ENCODE measurements at regions not wholly inside any gene's neighbourhood (a gene's known extent, or its start where the extent isn't known, plus 50 kb on each side); places are given as distances from the start of the nearest gene placed in this dataset.
A peak's percentile ranks its signal among the peaks of the same experiment; 100 is the strongest.

DNA sequence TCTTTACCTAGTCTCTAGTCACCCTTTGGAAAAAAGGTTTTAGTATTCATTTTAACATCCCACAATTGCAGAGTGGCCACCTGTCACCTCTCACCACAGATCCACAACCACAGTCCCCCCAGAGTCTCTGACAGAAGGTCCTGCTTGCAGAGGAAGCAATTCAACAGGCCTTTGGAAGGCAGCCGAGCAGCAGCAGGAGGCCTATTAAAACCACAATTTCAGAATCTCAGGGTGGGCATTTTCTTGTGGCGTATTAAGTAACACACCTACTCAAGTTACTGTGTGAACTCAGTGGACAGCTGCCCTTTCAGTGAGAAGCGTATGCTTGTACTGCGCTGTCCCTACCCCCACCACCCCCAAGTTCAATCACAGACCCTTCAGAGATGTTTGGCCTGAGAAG lies 234.0 kb upstream of the HMGA2 start:
- in situ Hi-C loops (cut with HindIII; ENCODE audit: low pct_unique_long_range_greater_than_20kb, low sequenced_read_pairs), result no loop called here

DNA sequence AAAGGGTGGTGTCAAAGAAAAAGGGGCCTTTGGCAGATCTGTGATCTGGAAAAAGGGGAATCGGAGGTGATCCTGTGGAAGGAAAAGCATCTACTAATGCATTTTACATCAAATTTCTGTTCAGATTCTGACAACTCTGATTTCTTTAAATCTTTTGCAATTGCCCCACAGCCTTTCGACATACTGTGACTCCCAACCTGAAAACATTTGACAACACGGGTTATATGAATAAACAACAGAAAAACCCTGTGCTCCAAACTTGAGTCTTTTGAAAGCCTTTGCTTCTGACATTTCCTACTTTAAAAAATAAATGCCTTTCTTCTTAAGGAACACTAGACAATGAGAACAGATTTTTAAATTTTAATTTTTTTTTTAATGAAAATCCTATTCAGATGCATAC lies 231.9 kb upstream of the HMGA2 start:
- no peak for DNase-seq (ENCODE audit: low read depth)
- in situ Hi-C loops (cut with HindIII; ENCODE audit: low pct_unique_long_range_greater_than_20kb, low sequenced_read_pairs), result no loop called here

More for the DNA sequence above, 234.0 kb upstream of the HMGA2 start:
- no peak for DNase-seq (ENCODE audit: low read depth)

DNA sequence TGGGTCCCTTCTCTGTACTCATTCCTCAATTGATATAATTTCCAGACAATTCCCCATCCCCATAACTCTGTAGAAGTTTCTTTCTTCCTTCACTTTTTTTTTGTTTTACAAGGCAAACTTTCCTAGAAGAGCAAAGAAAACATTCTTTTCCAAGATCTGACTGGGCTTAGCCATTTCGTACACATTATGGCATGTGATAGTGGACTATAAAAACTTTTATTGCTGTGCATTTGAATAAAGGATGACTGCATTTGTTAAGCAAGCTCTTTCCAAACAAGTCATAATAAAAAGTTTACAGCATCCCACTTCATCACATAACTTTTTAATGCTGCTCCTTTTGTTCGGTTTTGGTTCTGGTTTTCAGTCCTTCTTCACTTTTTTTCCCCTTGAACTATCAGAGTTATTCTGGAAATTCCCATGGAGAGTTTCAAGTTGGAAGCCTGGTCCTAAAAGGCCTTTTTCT lies 231.0 kb upstream of the HMGA2 start:
- in situ Hi-C loops (cut with HindIII; ENCODE audit: low pct_unique_long_range_greater_than_20kb, low sequenced_read_pairs), result no loop called here
- DNase-seq (ENCODE audit: low read depth), result no peak

DNA sequence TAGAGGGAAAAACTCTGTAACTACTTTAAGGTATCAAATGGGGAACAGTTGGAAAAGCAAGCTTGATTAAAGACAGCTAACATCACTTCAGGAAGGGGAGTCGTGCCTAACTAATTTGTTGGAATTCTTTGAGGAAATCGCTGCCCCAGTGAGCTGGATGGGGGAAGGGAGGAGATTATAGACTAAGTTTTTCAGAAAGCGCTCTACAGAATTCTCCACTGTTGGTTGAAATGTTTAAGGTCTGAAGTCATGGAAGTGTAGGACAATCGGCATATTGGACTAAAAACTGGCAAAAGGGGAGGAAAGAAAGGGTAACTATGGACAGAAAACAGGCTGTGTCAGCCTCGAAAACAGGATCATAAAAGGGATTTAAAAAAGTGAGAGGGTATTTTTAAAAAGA lies 229.9 kb upstream of the HMGA2 start:
- no peak for DNase-seq (ENCODE audit: low read depth)
- in situ Hi-C loops (cut with HindIII; ENCODE audit: low pct_unique_long_range_greater_than_20kb, low sequenced_read_pairs), result no loop called here

DNA sequence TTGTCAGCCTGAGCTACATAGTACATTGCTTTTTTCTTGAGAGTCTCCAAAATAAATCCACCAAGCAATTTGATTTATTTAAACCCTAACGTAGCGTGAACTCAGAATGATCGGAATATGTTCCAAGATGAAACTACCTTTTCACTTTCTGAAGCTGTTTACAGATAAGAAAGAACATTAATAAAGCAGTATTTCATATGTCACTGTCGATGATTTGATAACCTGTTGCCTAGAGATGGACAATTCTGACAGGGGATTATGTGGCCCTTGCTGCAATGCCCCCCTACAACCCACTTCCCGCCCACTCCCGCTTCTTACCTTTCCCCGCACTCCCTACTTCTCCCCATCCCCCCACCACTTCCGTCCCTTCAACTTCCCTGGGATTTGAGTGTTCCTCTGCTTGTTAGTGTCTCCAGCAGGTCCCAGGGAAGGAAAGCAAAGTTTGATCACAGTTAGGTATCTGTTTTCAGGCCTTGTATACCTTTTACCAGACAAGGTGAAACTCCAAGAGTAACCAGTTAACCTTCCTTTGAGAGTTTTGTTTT lies 229.2 kb upstream of the HMGA2 start:
- in situ Hi-C loops (cut with HindIII; ENCODE audit: low pct_unique_long_range_greater_than_20kb, low sequenced_read_pairs), result no loop called here
- no peak for DNase-seq (ENCODE audit: low read depth)

DNA sequence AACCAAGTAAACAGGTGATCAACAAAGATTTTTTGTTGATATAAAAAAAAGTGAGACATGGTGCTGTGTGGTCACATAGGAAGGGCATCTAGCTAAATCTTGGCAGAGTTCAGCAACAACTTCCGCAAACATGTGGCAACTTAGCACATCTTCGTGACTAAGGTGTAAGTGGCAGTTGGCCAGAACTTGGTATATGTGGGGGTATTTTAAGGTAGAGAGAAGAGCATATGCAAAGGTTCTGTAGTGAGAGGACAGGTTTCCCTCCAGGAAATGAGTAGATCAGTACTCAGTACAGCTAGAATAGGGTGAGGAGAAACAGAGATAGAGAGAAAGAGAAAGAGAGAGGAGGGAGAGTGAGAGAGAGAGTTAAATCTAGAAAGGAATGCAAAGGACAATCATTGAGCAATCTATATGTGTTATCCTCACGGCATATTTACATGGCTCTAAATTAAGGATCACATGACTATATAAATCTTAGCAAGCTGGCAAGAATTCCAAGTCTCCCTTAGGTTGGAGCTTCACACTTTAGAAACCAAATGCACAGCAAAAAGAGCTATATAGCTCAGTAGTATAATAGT lies 227.7 kb upstream of the HMGA2 start:
- DNase-seq (ENCODE audit: low read depth), result no peak
- in situ Hi-C loops (cut with HindIII; ENCODE audit: low pct_unique_long_range_greater_than_20kb, low sequenced_read_pairs), result no loop called here

DNA sequence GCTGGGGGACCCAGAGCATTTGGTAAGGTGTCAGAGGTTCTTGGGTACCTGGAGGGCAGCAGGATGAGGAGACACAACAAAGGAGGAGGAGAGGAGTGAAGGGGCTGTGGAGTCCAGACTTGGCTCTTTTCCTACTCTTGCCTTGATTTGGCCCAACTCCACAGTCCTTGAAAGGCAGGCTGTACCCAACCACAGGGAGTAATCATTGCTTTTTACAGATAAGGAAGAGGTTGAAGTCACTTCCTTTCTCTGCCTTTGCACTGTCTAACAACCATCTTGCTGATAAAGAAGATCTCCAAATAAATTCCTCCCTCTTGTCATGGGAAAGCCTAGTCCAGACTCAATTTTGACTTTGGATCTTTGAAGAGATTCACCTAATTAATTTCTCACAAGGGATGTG lies 226.8 kb upstream of the HMGA2 start:
- no peak for DNase-seq (ENCODE audit: low read depth)
- in situ Hi-C loops (cut with HindIII; ENCODE audit: low pct_unique_long_range_greater_than_20kb, low sequenced_read_pairs), result no loop called here

DNA sequence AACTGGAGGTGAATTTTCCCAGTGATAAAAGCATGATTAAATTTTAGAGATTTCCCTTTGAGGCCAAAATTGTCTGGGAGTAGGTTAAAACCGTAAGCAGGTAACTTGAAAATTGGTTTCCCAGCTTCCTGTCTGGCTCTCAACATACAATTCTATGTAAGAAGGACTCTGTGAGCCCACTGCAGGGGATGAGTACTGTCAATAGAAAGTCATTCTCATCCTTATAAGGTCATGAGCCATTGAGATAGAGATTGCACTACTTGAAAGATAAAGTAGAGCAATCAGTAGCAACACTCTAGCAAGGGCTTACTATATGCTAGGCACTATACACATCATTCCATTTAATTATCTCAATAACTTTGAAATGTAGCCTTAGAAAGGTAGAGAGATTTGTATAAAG lies 225.6 kb upstream of the HMGA2 start:
- DNase-seq (ENCODE audit: low read depth), result no peak
- in situ Hi-C loops (cut with HindIII; ENCODE audit: low pct_unique_long_range_greater_than_20kb, low sequenced_read_pairs), result no loop called here

DNA sequence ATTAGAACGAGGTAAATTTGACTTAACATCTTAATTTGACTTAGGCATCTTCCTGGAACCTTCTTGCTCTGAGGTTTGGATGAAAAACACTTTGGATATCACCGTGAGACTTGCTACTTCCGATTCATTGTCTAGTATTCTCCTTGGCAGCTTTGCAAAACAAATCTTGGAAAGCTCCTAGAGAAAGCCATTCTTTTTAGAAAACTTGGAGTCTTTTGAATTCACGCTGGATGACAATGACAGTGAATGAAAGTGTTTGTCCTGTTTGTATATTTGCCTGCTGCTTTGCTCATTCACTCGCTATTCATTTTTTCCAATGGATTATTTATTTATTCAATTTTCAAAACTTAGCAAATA lies 222.1 kb upstream of the HMGA2 start:
- in situ Hi-C loops (cut with HindIII; ENCODE audit: low pct_unique_long_range_greater_than_20kb, low sequenced_read_pairs), result no loop called here

DNA sequence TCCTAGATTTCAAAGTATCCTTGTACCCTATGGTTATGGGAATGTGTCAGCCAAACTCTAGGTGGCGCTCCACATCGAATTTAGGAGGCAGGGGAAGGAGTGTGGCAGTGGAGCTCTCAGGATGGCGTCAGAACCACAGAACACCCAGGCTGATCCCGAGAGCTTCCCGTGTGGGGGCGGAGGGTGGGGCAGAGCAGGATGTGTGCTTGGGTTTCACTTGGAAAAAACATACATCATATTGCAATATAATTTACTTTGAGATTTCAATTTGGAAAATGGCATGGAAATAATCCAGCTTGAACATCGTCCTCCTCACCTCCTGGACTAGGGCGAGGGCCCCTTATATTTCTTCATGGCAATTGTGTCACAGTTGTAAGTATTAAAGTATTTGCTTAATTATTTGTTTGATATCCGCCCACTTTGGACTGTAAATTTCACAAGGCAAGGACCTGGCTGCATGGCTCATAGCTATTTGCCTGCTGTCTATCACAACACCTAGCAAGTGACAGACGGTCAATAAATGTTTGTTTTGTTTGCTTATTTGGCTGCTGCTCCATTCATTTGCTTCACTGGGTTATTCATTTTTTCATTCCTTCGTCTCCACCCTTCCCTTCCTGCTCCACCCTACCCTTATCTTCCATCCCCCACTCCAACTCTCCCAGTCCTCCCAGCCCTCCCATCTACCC lies 221.5 kb upstream of the HMGA2 start:
- in situ Hi-C loops (cut with HindIII; ENCODE audit: low pct_unique_long_range_greater_than_20kb, low sequenced_read_pairs), result no loop called here

More for the DNA sequence above, 222.1 kb upstream of the HMGA2 start:
- no peak for DNase-seq (ENCODE audit: low read depth)

DNA sequence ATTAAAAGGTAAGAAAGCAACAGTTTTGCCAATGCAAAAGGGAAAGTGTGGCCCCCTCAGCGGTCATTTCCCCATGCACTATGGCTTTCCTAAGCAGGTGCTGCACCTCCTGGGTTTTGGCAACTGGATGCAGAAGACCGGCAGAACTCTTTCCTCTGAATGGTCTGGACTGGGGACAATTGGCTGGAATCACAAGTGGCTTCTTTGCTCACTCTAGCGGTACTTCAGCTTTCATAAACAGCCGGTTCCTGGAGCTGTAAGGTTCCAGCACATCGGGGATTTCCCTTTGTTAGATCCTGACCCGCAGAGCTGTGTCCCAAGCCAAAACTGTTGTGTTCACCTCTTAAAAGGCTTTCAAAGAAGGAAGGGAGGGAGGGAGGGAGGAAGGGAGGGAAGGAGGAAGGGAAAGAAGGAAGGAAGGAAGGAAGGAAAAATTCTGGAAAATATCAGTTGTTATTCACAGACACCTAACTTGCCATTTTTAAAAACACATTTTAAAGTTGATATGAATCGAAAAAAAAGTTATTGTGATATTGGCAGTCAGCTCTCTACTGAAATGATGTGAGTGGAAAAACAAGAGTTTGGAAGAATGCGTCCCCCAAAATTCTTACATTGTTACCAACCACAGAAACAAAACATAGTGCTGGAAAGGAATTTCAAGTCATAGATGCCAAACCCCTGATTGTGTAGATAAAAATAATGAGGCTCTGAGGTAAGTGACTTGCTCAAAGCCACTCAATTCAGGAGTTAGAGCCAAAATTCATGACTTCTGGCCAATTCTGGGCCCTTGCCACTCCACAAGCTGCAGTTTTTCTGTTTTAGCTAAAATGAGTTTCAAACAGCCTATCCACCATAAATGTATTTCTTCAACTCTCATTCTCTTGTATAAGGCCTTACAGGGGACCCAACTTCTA lies 220.6 kb upstream of the HMGA2 start:
- peak; percentile 87 for DNase-seq (ENCODE audit: low read depth)
- in situ Hi-C loops (cut with HindIII; ENCODE audit: low pct_unique_long_range_greater_than_20kb, low sequenced_read_pairs), result no loop called here

More for the DNA sequence above, 221.5 kb upstream of the HMGA2 start:
- peak; percentile 91 for DNase-seq (ENCODE audit: low read depth)

DNA sequence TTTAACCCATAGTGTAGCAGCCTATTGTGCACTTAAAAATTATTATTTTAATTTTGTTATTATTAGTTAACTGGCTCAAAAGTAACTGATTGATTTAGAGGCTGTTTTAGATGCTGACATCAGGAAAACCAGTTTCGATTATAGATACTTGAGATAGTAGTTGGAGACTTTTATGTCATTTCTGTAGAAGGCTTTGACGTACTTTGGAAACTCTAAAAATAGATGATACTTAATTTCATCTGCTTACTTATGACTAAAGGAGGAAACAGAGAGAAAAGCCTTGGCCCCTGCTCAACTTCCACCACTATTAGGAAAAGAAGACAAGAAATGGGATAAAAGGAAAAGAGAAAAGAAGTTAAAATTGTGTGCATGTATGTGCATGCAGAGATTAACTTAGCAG lies 219.3 kb upstream of the HMGA2 start:
- in situ Hi-C loops (cut with HindIII; ENCODE audit: low pct_unique_long_range_greater_than_20kb, low sequenced_read_pairs), result no loop called here
- DNase-seq (ENCODE audit: low read depth), result no peak

DNA sequence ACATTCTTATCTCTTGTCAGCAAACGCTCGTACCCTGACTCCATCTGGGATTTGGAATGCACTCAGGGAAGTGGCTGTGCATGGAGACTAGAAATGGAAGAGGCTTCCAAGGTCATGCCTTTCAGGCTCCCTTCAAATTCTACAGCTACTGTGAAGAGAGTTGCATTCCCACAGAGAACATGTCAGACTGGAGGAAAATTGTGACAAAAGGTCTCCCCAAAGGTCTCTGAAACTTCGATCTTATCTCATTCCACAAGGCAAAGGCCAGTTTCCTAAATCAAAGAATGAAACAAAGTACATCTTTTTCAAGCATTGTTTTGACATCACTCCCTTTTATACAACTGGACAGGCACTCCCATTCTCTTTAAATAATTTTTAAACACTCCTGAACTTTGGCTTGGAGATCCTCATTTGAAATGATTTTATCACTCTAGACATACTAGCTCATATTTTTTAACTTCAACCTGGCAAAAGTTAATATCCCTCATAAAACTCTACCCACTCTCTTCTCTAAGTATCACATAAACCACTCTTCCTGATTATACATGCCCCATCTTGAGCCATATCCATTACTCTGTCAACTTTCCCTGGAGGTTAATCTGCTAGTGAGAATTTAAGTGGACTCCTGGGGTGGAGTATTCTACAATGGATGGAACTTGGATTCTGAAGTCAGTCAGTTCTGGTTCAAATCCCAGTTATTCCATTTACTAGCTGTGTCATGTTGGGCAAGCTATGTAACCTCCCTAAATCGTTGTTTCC lies 218.1 kb upstream of the HMGA2 start:
- no peak for DNase-seq (ENCODE audit: low read depth)
- in situ Hi-C loops (cut with HindIII; ENCODE audit: low pct_unique_long_range_greater_than_20kb, low sequenced_read_pairs), result no loop called here

DNA sequence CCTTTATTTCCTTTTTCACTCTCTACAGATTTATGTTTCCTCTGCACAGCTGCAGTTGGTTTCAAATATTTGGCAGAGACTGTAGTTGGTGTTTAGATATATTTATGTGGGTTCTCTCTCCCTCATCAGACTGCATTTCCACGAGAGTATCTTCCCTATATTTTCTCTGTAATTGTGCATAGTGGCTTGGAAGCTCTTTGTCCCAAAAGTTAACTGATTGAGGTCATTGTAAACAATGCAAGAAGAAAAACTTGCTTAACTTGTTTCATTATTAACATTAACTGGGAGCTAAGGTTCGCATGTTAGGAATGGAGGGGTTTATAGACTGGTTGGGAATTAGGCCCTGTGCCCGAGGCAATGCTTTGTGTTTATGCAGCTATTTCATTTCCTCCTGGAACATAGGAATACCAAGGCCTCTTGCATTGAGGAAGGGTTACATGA lies 216.9 kb upstream of the HMGA2 start:
- no peak for DNase-seq (ENCODE audit: low read depth)
- in situ Hi-C loops (cut with HindIII; ENCODE audit: low pct_unique_long_range_greater_than_20kb, low sequenced_read_pairs), result no loop called here

DNA sequence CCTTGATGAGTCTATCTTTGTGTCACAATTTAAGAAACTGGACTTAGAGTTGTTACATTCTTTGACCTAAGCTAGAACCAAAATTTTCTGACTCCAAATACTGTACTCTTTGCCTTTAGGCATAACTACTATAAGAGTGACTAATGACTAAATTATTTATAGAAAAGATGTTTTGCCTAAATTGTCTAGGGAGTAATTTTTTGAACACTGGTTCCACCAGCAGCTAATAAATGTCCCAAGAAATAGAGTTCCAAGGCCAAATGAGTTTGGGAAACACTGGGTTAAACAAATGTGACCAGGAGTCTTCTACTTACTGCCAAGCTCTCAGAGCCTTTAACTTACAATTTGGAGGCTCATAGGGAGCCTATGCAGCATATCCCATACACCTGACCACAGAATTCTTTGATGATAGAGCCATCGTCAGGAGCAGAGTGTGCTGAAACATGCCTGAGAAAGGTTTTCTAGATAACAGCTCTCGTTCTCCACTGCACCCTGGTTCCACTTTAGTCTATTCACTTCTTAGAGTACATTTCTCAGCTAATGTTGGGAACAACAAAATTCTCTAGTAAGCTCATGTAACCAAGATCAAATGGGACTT lies 215.9 kb upstream of the HMGA2 start:
- in situ Hi-C loops (cut with HindIII; ENCODE audit: low pct_unique_long_range_greater_than_20kb, low sequenced_read_pairs), result no loop called here
- no peak for DNase-seq (ENCODE audit: low read depth)

DNA sequence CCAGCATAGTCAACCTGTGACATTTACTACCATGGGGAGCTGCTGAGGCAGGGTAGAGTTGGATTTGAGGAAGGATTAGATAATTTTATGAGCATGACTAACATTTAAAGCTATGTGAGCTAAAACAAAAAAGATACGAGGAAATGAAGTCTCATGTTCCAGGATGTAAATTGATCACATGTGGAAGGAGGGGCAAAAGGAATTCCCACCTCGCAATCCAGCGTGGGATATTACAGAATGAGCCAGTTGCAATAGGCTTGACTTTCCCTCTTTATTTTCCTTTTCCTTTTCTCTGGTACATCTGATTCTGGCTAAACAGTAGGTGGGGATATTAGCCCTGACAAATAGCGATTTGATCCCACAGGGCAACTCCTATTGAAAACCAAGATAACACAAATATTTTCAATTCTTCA lies 214.9 kb upstream of the HMGA2 start:
- DNase-seq (ENCODE audit: low read depth), result peak; percentile 67
- in situ Hi-C loops (cut with HindIII; ENCODE audit: low pct_unique_long_range_greater_than_20kb, low sequenced_read_pairs), result no loop called here

DNA sequence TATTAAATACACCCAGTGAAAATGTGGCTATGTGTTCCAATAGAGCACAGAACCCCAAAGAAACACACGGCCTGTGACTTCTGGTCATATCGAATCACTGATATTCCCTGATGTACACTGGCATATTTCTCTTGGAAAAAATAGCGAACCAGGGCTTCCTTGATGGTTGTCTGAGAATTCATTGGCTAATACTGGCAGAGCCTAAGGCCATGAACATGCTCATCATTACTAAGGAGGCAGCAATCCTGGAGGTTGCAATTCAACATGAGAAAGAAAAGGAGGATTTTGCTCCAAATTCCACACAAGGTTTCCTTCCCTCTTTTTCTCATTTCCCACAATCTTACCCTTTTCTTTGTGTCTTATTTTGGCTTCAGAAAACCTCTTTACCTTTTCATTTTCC lies 212.9 kb upstream of the HMGA2 start:
- in situ Hi-C loops (cut with HindIII; ENCODE audit: low pct_unique_long_range_greater_than_20kb, low sequenced_read_pairs), result no loop called here
- no peak for DNase-seq (ENCODE audit: low read depth)

DNA sequence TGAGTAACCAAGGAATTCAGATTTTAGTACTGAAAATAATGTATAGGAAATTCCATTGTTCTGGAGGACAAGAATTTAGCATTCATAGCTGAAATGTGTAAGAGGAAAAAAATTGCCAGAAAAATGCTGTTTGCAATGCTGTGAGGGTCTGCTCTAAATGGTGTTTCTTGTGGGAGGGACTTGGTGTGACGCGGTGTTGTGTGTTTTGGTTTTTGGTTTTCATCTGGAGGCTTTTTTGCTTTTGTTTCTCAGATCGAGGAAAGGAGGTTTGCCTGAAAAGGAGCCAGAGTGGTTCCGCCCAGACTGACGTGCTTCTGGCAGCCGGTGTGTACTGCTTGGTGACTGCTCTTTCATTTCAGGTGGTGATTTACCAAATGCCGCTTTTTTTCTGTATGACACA lies 211.8 kb upstream of the HMGA2 start:
- in situ Hi-C loops (cut with HindIII; ENCODE audit: low pct_unique_long_range_greater_than_20kb, low sequenced_read_pairs), result no loop called here
- no peak for DNase-seq (ENCODE audit: low read depth)

Data from Caki2 (cell line).